Endothelial cell of umbilical vein (primary cell): ENCODE measurements at regions not wholly inside any gene's neighbourhood (a gene's known extent, or its start where the extent isn't known, plus 50 kb on each side); places are given as distances from the start of the nearest gene placed in this dataset.

Source experiments
- BruUV-seq: library from RNA; stranded (reverse); fragments of 400-500 nt; replicated peaks from 2 replicates; lab custom pipeline; 2021; lab: Mats Ljungman, UMichigan
- CTCF ChIA-PET: fragments of 300-600, 350-600 bp; sonication (Branson Sonifier 250); formaldehyde crosslinking; loops from one replicate; lab custom pipeline; 2021; ENCODE audit warnings: antibody characterized with exemption, inconsistent platforms; lab: Charles Lee
- POLR2A ChIA-PET: fragments of 300-600, 350-600 bp; sonication (Branson Sonifier 250); formaldehyde crosslinking; loops from one replicate; lab custom pipeline; 2021; ENCODE audit warnings: antibody characterized with exemption, inconsistent platforms; lab: Charles Lee
- DNase-seq: peaks from one replicate; pipeline ENCODE4 v3.0.0-alpha.2; 2011; ENCODE audit warnings: low read depth, low spot score
- FAIRE-seq: peaks from 2 replicates; lab custom pipeline; 2011; peaks lifted over from hg19 to GRCh38; lab: Jason Lieb, UNC
- H2AFZ ChIP-seq: 2 replicates; pipeline ENCODE4 v1.6.0; 2012; ENCODE audit warnings: low read depth, low read length, control low read depth, inconsistent platforms
- H3K27ac ChIP-seq: 2 replicates; pipeline ENCODE4 v1.5.1; 2011; ENCODE audit warnings: low read depth, mild to moderate bottlenecking, control low read depth, low read length, moderate library complexity; ENCODE audit not compliant: insufficient read depth
- H3K27me3 ChIP-seq, 2 experiments: 2 replicates each; pipeline versions ENCODE4 v1.6.0 to v1.6.1; 2011; ENCODE audit warnings: low read length in 2 of 2, mixed read lengths in 1 of 2; ENCODE audit not compliant: control insufficient read depth in 2 of 2, insufficient read depth in 2 of 2
- H3K36me3 ChIP-seq, 2 experiments: 2 replicates in 1 of 2; 3 replicates in 1 of 2; pipeline ENCODE4 v1.5.1; 2011; ENCODE audit warnings: low read length in 2 of 2, mild to moderate bottlenecking in 1 of 2, moderate library complexity in 1 of 2; ENCODE audit not compliant: control insufficient read depth in 2 of 2, insufficient read depth in 2 of 2; ENCODE audit errors: extremely low read depth in 1 of 2
- H3K4me1 ChIP-seq: 3 replicates; pipeline ENCODE4 v1.5.1; 2011; ENCODE audit warnings: mild to moderate bottlenecking, low read length; ENCODE audit not compliant: control insufficient read depth, insufficient read depth; ENCODE audit errors: extremely low read depth
- H3K4me2 ChIP-seq: 2 replicates; pipeline ENCODE4 v1.6.1; 2011; ENCODE audit warnings: low read length, control low read depth, mixed read lengths; ENCODE audit not compliant: insufficient read depth
- H3K4me3 ChIP-seq, 3 experiments: fragments of 200-600 bp in 1 of 3; sonication (generic), shearing (Covaris generic) in 1 of 3; replicated peaks in 1 of 3; 2 replicates each; pipeline ENCODE4 v1.5.1; 2011 to 2016; ENCODE audit warnings: control low read depth in 3 of 3, low read length in 3 of 3, mild to moderate bottlenecking in 2 of 3, inconsistent platforms in 1 of 3, low read depth in 1 of 3, moderate library complexity in 1 of 3; ENCODE audit not compliant: insufficient read depth in 1 of 3
- H3K79me2 ChIP-seq: 2 replicates; pipeline ENCODE4 v1.6.0; 2012; ENCODE audit warnings: low read length, inconsistent platforms; ENCODE audit not compliant: control insufficient read depth, insufficient read depth
- H3K9ac ChIP-seq: replicated peaks from 2 replicates; pipeline ENCODE3; 2011; ENCODE audit warnings: low read length, control low read depth; ENCODE audit not compliant: insufficient read depth; ENCODE audit errors: extremely low read depth
- H3K9me1 ChIP-seq: replicated peaks from 3 replicates; pipeline ENCODE4 v1.6.0; 2011; ENCODE audit warnings: mild to moderate bottlenecking, low read length; ENCODE audit not compliant: control insufficient read depth, insufficient read depth; ENCODE audit errors: extremely low read depth
- H3K9me3 ChIP-seq: replicated peaks from 2 replicates; pipeline ENCODE4 v1.5.1; 2012; ENCODE audit warnings: low read length, inconsistent platforms; ENCODE audit not compliant: control insufficient read depth, insufficient read depth
- H4K20me1 ChIP-seq: replicated peaks from 2 replicates; pipeline ENCODE3; 2011; ENCODE audit warnings: mild to moderate bottlenecking, low read length; ENCODE audit not compliant: control insufficient read depth, insufficient read depth; ENCODE audit errors: extremely low read depth
- GATA2 ChIP-seq: IDR thresholded peaks from 2 replicates; pipeline ENCODE4 v1.7.0; 2011; ENCODE audit warnings: low read depth, mild to moderate bottlenecking, moderate library complexity, mixed read lengths, low read length; ENCODE audit not compliant: insufficient read length, insufficient read depth
- MYC ChIP-seq: IDR thresholded peaks from one replicate; pipeline ENCODE4 v1.6.1; 2011; ENCODE audit warnings: mild to moderate bottlenecking, low read depth, low read length
- POLR2A ChIP-seq: IDR thresholded peaks from 2 replicates; pipeline ENCODE4 v1.6.1; 2012; ENCODE audit warnings: low read depth, mild to moderate bottlenecking, control low read depth, low read length
- dilution Hi-C: fragments of 300-500 bp; cut with MboI; formaldehyde crosslinking; loops from one replicate; pipeline ENCODE4 v1.15.0; 2019; ENCODE audit warnings: low sequenced_read_pairs; ENCODE audit not compliant: extremely low pct_ligation_motif_present
- intact Hi-C: fragments of 100-400 bp; cut with micrococcal nuclease; formaldehyde crosslinking; loops from one replicate; pipeline ENCODE4 v1.10.0; 2022

- TF ChIP-seq POLR2A (no peak), MYC (no peak)
- no peak overlapping the region for H3K4me2 ChIP-seq
- no peaks in the 10 kb centered on the region for H3K27me3 ChIP-seq
- H4K20me1 ChIP-seq = no peaks in the 10 kb centered on the region
- H3K4me3 ChIP-seq = no peak overlapping the region
- dilution Hi-C loops = no loop called here
- DNase-seq = no peak
- no peak overlapping the region for H2AFZ ChIP-seq
- BruUV-seq = no TSS peak
- H3K79me2 ChIP-seq = no peaks in the 10 kb centered on the region
- no peak for FAIRE-seq
- CTCF ChIA-PET = no interaction called here
- H3K9me3 ChIP-seq = no peaks in the 10 kb centered on the region
- no peak overlapping the region for H3K27ac ChIP-seq
- H3K4me1 ChIP-seq = no peaks in the 10 kb centered on the region
- POLR2A ChIA-PET = no interaction called here
- no peaks in the 10 kb centered on the region for H3K36me3 ChIP-seq
- no peaks in the 10 kb centered on the region for H3K9me1 ChIP-seq
- H3K9ac ChIP-seq = no peak overlapping the region
- intact Hi-C loops = no loop called here
These were observed 135.4 kb downstream of the TMEM132E start for GRCh38 chr17:34714475-34715410.

GRCh38 chr17:34713687-34714086, 134.3 kb downstream of the TMEM132E start:
- ChIA-PET CTCF (no interaction called here), POLR2A (no interaction called here)
- dilution Hi-C loops = no loop called here
- H3K9me1 ChIP-seq = no peaks in the 10 kb centered on the region
- no peak overlapping the region for H3K9ac ChIP-seq
- no peaks in the 10 kb centered on the region for H3K4me1 ChIP-seq
- H3K4me3 ChIP-seq = no peak overlapping the region
- no peak for TF ChIP-seq GATA2
- no peaks in the 10 kb centered on the region for H3K27me3 ChIP-seq
- no peak overlapping the region for H2AFZ ChIP-seq
- H3K79me2 ChIP-seq = no peaks in the 10 kb centered on the region
- no peaks in the 10 kb centered on the region for H3K9me3 ChIP-seq
- no peak for DNase-seq
- no peak overlapping the region for H3K27ac ChIP-seq
- intact Hi-C loops = no loop called here
- no peak overlapping the region for H3K4me2 ChIP-seq
- BruUV-seq = no TSS peak
- FAIRE-seq = no peak
- no peaks in the 10 kb centered on the region for H4K20me1 ChIP-seq
- no peaks in the 10 kb centered on the region for H3K36me3 ChIP-seq
